Cardiac fibroblast (primary cell): ENCODE measurements at regions not wholly inside any gene's neighbourhood (a gene's known extent, or its start where the extent isn't known, plus 50 kb on each side); places are given as distances from the start of the nearest gene placed in this dataset.

Experiments used
- DNase-seq, 2 donors: peaks; one replicate each; pipeline versions ENCODE4 v3.0.0 to v3.0.0-alpha.2; 2010; ENCODE audit warnings: low read depth in 2 of 2
- H3K4me3 ChIP-seq, 2 donors: replicated peaks in 1 of 2; 1 replicate in 1 of 2; 2 replicates in 1 of 2; pipeline ENCODE4 v1.5.1; 2011; ENCODE audit warnings: low read depth in 2 of 2, low read length in 2 of 2, mild to moderate bottlenecking in 2 of 2, moderate library complexity in 1 of 2
- CTCF ChIP-seq: IDR thresholded peaks from one replicate; pipeline ENCODE4 v1.5.1; 2011; ENCODE audit warnings: low read depth, mild to moderate bottlenecking, low read length, inconsistent platforms

GRCh38 chr3:18016366-18016765, 273.9 kb upstream of the TBC1D5 start:
- no peak for TF ChIP-seq CTCF
- no peak for DNase-seq
- no peak overlapping the region for H3K4me3 ChIP-seq

GRCh38 chr3:18012933-18013332, 270.5 kb upstream of the TBC1D5 start:
- H3K4me3 ChIP-seq = no peak overlapping the region
- no peak for DNase-seq
- TF ChIP-seq CTCF = no peak

- TF ChIP-seq CTCF = no peak
- no peak for DNase-seq
- no peak overlapping the region for H3K4me3 ChIP-seq
Observed at GRCh38 chr3:18012436-18012835, 270.0 kb upstream of the TBC1D5 start.

GRCh38 chr3:18011387-18011786, 269.0 kb upstream of the TBC1D5 start:
- TF ChIP-seq CTCF = no peak
- DNase-seq = no peak
- H3K4me3 ChIP-seq = no peak overlapping the region

- no peak overlapping the region for H3K4me3 ChIP-seq
- no peak for TF ChIP-seq CTCF
- DNase-seq = peak in 1 of 2 donors; percentile 15
Observed at GRCh38 chr3:18010001-18010400, 267.6 kb upstream of the TBC1D5 start.

- H3K4me3 ChIP-seq = no peak overlapping the region
- no peak for TF ChIP-seq CTCF
- DNase-seq = peak in 1 of 2 donors; percentile 91
Observed at GRCh38 chr3:18008706-18009368, 266.4 kb upstream of the TBC1D5 start.

- DNase-seq = peak; percentile 50 to 51
- no peak for TF ChIP-seq CTCF
Observed at GRCh38 chr3:18007980-18008379, 265.5 kb upstream of the TBC1D5 start.

More at GRCh38 chr3:18007980-18008379, 265.5 kb upstream of the TBC1D5 start:
- H3K4me3 ChIP-seq = no peak overlapping the region
